ENCODE measurements at regions not wholly inside any gene's neighbourhood (a gene's known extent, or its start where the extent isn't known, plus 50 kb on each side); places are given as distances from the start of the nearest gene placed in this dataset.

DNA sequence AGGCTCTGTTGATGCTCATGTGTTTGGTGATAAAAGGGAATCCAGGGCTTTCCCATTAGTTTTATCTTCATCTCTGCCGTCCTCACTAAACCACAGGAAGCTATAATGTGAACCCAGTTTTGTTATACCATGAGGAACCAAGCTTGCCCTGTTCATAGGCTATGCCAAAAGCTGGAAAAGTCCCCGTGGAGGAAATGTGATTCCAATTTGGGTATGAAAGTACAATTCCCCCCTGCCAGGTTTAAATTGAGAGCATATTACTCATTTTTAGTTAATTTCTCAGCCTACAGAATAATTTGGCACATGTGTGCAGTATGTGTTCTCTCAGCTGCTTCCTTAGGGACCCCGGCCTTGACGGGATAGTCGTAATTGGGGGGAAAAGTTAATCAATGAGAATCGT is 327.4 kb downstream of the RND3 start:
- TF ChIP-seq ZNF274 (IDR thresholded peaks at IDR 0.05; ENCODE audit: low read depth, low read length) (no peak), SUZ12 (IDR thresholded peaks at IDR 0.05; ENCODE audit: extremely low read depth, insufficient read depth, insufficient read length) (no peak)
